ENCODE measurements at regions not wholly inside any gene's neighbourhood (a gene's known extent, or its start where the extent isn't known, plus 50 kb on each side); places are given as distances from the start of the nearest gene placed in this dataset.

GRCh38 chr21:24903994-24904635, 703.2 kb downstream of the MRPL39 start:
- H3K4me3 ChIP-seq (ENCODE audit: low read depth, low read length) = no peak overlapping the region
- no peak for TF ChIP-seq CTCF (IDR thresholded peaks at IDR 0.05; ENCODE audit: borderline replicate concordance, insufficient read depth, low read depth, low read length)

DNA sequence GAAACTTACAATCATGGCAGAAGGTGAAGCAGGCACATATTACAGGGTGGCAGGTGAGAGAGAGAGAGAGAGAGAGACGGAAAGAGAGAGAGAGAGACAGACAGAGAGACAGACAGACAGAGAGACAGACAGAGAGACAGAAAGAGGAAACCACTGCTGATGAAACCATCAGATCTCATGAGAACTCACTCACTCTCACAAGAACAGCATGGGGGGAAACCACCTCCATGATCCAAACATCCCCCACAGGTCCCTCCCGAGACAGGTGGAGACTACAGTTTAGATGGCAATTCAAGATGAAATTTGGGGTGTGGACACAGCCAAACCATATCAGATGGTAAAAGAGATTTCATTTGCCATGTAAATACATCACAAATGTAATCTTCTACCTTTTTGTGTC, 708.1 kb downstream of the MRPL39 start:
- no peak for TF ChIP-seq CTCF (IDR thresholded peaks at IDR 0.05; ENCODE audit: borderline replicate concordance, insufficient read depth, low read depth, low read length)
- no peak overlapping the region for H3K4me3 ChIP-seq (ENCODE audit: low read depth, low read length)

DNA sequence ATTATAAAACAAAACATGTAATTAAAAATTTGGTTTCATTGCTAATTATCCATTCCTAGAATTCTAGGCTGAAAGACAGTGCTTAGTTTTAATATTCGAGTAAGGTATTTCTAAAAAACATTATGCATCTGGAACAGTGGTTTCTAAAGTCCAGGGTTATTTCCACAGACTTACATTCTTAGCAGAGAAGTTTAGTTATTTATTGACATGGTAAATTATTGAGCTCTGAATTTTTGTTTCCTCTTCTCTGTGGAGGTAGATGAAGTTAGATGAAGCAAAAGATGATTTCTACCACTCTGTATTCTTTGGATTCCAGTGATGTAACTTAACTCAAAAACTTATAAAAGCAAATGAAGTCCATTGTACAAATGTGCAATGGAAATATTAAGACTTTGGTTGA, 709.4 kb downstream of the MRPL39 start:
- TF ChIP-seq CTCF (IDR thresholded peaks at IDR 0.05; ENCODE audit: borderline replicate concordance, insufficient read depth, low read depth, low read length) = no peak
- H3K4me3 ChIP-seq (ENCODE audit: low read depth, low read length) = no peak overlapping the region

DNA sequence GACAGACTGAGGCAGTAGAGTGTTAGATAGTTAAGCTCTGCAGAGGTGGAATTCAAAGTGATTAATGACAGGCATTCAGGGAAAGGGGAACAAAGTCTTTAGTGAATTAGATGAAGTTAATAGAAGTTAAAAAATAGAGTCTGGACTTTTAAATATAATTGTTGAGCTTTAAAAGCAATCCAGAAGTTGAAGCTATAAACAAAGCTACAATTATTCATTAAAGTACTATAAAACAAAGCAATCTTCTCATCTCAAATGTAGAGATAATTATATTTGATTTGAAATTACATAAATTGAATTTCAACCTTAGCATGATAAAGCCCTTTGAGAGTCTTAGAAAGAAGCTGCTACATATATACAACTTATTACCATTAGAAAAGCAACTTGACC, 710.6 kb downstream of the MRPL39 start:
- no peak for TF ChIP-seq CTCF (IDR thresholded peaks at IDR 0.05; ENCODE audit: borderline replicate concordance, insufficient read depth, low read depth, low read length)
- no peak overlapping the region for H3K4me3 ChIP-seq (ENCODE audit: low read depth, low read length)

DNA sequence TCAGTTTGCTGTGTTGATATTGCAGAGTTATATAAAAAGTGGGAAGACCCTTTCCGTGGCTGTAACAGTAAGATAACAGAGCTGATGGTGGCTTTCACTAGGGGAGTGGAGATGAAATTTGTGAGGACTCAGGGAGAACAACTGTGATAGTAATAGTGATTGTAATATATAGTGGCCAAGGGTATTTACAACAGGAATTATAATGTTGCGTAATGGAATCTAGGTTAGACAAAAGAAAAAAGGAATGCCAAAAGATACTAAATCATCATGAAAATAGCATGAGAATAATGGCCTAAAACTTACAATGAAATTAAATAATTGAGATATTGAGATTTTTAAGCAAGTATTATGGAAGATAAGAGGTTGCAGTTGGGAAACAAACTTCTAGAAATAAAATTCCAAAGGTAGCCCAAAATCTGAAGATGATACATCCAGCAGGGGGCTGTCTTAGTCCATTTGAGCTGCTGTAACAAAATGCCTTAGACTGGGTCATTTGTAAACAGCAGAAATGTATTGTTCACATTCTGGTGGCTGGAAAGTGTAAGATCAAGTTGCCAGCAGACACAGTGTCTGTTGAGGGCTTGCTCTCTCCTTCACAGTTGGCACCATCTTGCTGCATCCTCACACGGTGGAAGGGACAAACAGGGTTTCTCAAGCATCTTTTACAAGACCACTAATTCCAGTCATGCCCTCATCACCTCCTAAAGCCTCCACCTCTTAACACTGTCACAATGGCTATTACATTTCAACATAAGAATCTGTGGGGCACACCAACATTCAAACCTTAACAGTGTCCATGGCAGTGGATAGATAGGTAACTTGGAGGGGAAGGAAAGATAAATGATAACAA, 711.2 kb downstream of the MRPL39 start:
- peak; percentile 34; the same call in 1 of the 2 replicates for TF ChIP-seq CTCF (IDR thresholded peaks at IDR 0.05; ENCODE audit: borderline replicate concordance, insufficient read depth, low read depth, low read length)
- H3K4me3 ChIP-seq (ENCODE audit: low read depth, low read length) = no peak overlapping the region

DNA sequence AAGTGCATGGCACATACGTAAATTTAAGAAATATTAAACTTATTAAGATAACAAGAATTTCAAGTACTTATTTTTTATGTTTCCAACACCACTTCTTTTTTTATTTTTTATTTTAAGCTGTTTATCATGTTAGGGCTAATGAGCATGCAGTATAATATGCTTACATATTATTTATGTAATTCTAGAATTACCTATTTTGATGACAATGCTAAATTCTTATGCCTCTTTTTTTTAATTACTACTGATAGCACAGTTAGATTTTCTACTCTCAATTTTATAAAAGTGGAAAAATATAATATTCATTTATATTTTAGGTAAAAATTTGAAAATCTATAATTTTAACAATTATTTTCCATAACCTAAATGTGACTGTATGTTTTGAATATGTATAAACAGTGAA, 713.0 kb downstream of the MRPL39 start:
- no peak overlapping the region for H3K4me3 ChIP-seq (ENCODE audit: low read depth, low read length)
- no peak for TF ChIP-seq CTCF (IDR thresholded peaks at IDR 0.05; ENCODE audit: borderline replicate concordance, insufficient read depth, low read depth, low read length)

DNA sequence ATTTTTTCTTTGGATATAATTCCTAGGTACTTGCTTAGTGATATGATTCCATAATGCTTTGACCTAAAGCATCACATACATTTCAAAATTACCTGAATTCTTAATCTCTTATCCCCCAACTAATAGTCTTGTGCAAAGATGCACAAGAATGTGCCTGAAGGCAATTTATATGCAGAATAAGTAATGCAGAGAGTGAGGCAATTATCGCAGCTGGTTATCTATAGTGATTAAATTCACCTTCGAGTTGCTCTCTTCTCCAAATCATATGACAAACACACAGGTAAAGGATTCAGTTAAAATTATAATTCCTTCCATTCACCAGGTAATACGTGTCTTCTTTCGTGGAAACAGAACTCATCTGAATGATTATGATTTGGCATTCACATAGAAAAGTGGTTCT, 717.3 kb downstream of the MRPL39 start:
- H3K4me3 ChIP-seq (ENCODE audit: low read depth, low read length) = no peak overlapping the region
- no peak for TF ChIP-seq CTCF (IDR thresholded peaks at IDR 0.05; ENCODE audit: borderline replicate concordance, insufficient read depth, low read depth, low read length)
